Ascending aorta (tissue), 2 donors: ENCODE measurements at regions not wholly inside any gene's neighbourhood (a gene's known extent, or its start where the extent isn't known, plus 50 kb on each side); places are given as distances from the start of the nearest gene placed in this dataset.
A peak's percentile ranks its signal among the peaks of the same experiment; 100 is the strongest.

Experiments used
- DNase-seq, 2 donors: peaks; one replicate each; pipeline ENCODE4 v3.0.0-alpha.2; 2019; ENCODE audit warnings: low spot score in 2 of 2
- H3K27ac ChIP-seq, 2 donors: fragments of 200-600 bp; sonication (generic); one replicate each; pipeline ENCODE4 v1.5.1; 2016 to 2017; ENCODE audit warnings: mild to moderate bottlenecking in 1 of 2
- H3K27me3 ChIP-seq: fragments of 200-600 bp; sonication (generic); one replicate; pipeline ENCODE4 v1.5.1; 2017
- H3K36me3 ChIP-seq, 2 donors: fragments of 200-600 bp; sonication (generic); one replicate each; pipeline ENCODE4 v1.5.1; 2016
- H3K4me1 ChIP-seq, 2 donors: fragments of 200-600 bp; sonication (generic); one replicate each; pipeline ENCODE4 v1.5.1; 2016 to 2017; ENCODE audit warnings: mild to moderate bottlenecking in 1 of 2
- H3K4me3 ChIP-seq, 2 donors: fragments of 200-600 bp; sonication (generic); one replicate each; pipeline ENCODE4 v1.5.1; 2016 to 2017; ENCODE audit warnings: mild to moderate bottlenecking in 1 of 2
- H3K9me3 ChIP-seq, 2 donors: fragments of 200-600 bp; sonication (generic); one replicate each; pipeline ENCODE4 v1.5.1; 2016
- intact Hi-C: fragments of 100-400 bp; cut with DNase I; formaldehyde crosslinking; loops from one replicate; pipeline ENCODE4 v1.15.1; 2023
- TF ChIP-seq, protein P1 (sequence below), 3 experiments: fragments of 200-600 bp in 2 of 3; fragments of 450-650 bp in 1 of 3; sonication (generic) in 2 of 3; IDR thresholded peaks; one replicate each; pipeline ENCODE4 v1.5.1; 2016 to 2019; ENCODE audit warnings: antibody characterized with exemption in 3 of 3, mild to moderate bottlenecking in 1 of 3, moderate library complexity in 1 of 3

GRCh38 chr4:13891544-13891939, 264.0 kb upstream of the BOD1L1 start:
- no peaks in the 10 kb centered on the region for H3K27me3 ChIP-seq
- H3K27ac ChIP-seq: no peak overlapping the region
- no peak for DNase-seq
- TF ChIP-seq, protein P1, sequence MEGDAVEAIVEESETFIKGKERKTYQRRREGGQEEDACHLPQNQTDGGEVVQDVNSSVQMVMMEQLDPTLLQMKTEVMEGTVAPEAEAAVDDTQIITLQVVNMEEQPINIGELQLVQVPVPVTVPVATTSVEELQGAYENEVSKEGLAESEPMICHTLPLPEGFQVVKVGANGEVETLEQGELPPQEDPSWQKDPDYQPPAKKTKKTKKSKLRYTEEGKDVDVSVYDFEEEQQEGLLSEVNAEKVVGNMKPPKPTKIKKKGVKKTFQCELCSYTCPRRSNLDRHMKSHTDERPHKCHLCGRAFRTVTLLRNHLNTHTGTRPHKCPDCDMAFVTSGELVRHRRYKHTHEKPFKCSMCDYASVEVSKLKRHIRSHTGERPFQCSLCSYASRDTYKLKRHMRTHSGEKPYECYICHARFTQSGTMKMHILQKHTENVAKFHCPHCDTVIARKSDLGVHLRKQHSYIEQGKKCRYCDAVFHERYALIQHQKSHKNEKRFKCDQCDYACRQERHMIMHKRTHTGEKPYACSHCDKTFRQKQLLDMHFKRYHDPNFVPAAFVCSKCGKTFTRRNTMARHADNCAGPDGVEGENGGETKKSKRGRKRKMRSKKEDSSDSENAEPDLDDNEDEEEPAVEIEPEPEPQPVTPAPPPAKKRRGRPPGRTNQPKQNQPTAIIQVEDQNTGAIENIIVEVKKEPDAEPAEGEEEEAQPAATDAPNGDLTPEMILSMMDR (IDR thresholded peaks at IDR 0.05): no peak
- no peaks in the 10 kb centered on the region for H3K9me3 ChIP-seq
- no peak overlapping the region for H3K4me3 ChIP-seq
- no peaks in the 10 kb centered on the region for H3K36me3 ChIP-seq
- intact Hi-C loops: no loop called here
- H3K4me1 ChIP-seq: peaks cover 0 to 3% of the 10 kb centered on the region in 2 donors

- Histone ChIP-seq H3K9me3 (no peaks in the 10 kb centered on the region), H3K4me1 (peaks cover 0 to 3% of the 10 kb centered on the region in 2 donors), H3K27ac (peak overlapping the region; percentile 8 to 56), H3K36me3 (no peaks in the 10 kb centered on the region), H3K4me3 (no peak overlapping the region), H3K27me3 (no peaks in the 10 kb centered on the region)
- TF ChIP-seq, protein P1 (IDR thresholded peaks at IDR 0.05): no peak
- no peak for DNase-seq
- intact Hi-C loops: no loop called here
Observed at GRCh38 chr4:13892739-13893105, 265.2 kb upstream of the BOD1L1 start.

- Histone ChIP-seq H3K27me3 (no peaks in the 10 kb centered on the region), H3K27ac (peak overlapping the region; percentile 8 to 56), H3K9me3 (no peaks in the 10 kb centered on the region), H3K36me3 (no peaks in the 10 kb centered on the region), H3K4me1 (peaks cover 0 to 3% of the 10 kb centered on the region in 2 donors), H3K4me3 (no peak overlapping the region)
- intact Hi-C loops: no loop called here
- TF ChIP-seq, protein P1 (IDR thresholded peaks at IDR 0.05): no peak
- DNase-seq: no peak
Observed at GRCh38 chr4:13893211-13893610, 265.7 kb upstream of the BOD1L1 start.

DNA sequence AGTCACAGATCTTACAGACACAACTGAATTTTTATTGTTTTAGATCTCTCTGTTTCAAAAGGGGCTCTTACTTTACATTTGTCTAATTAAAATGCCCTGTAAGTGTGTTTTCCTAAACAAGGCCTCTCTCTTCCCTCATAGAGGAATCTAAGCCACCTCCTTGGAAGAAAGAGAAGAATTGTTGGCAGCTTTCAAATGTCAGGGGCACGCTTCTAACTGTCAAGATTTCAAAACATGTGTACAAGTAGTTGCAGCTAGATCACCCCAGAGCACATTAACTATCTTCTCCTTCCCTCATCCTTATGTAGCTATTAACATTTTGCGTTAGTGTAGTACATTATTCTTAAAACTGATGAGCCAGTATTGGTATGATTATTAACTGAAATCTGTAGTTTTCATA, 266.5 kb upstream of the BOD1L1 start:
- no peak for DNase-seq
- no peaks in the 10 kb centered on the region for H3K27me3 ChIP-seq
- intact Hi-C loops: no loop called here
- no peaks in the 10 kb centered on the region for H3K4me1 ChIP-seq
- TF ChIP-seq, protein P1 (IDR thresholded peaks at IDR 0.05): no peak
- no peaks in the 10 kb centered on the region for H3K9me3 ChIP-seq
- no peak overlapping the region for H3K4me3 ChIP-seq
- H3K36me3 ChIP-seq: no peaks in the 10 kb centered on the region
- H3K27ac ChIP-seq: no peak overlapping the region

DNA sequence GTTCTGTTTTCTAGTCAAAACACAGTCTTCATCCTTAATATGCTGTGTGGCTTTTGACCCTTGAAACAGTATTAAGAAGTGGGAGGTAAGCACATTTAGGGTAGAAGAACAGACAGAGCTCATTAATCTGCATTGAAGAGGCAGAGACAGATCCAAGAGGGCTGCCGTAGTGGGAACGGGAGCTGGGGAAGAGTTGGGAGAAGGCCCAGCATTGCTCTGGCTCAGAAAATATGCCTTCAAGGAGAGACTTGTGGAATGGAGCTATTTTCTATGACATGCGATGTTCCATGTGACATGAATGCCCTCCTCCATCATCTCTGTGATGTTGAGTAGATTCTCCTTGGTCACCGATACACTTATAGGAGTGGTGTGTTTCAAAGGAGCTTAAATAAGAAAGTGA, 273.3 kb upstream of the BOD1L1 start:
- DNase-seq: no peak
- H3K27me3 ChIP-seq: no peaks in the 10 kb centered on the region
- no peaks in the 10 kb centered on the region for H3K9me3 ChIP-seq
- TF ChIP-seq, protein P1 (IDR thresholded peaks at IDR 0.05): no peak
- H3K4me3 ChIP-seq: no peak overlapping the region
- intact Hi-C loops: no loop called here
- H3K27ac ChIP-seq: no peak overlapping the region
- no peaks in the 10 kb centered on the region for H3K4me1 ChIP-seq
- H3K36me3 ChIP-seq: no peaks in the 10 kb centered on the region

DNA sequence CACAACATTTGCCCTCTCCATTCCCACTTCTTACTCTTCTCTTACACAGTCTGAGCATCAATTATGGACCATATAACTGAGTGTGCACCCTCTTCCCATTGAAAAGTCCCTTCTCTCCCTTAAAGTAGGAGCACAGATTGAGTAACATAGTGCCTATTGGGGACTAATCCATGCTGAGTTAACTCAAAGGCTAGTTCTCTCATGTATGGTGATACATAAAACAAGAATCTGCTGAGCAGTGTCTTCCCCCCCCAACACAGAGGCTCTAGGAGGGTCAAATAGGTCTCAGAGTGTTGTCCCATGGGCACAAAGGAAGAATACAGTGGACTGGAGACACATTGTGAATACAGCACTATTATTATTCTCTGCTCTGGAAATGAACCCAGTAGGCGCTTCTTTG, 274.6 kb upstream of the BOD1L1 start:
- TF ChIP-seq, protein P1 (IDR thresholded peaks at IDR 0.05): no peak
- intact Hi-C loops: no loop called here
- no peak for DNase-seq
- Histone ChIP-seq H3K4me3 (no peak overlapping the region), H3K27me3 (no peaks in the 10 kb centered on the region), H3K36me3 (no peaks in the 10 kb centered on the region), H3K9me3 (no peaks in the 10 kb centered on the region), H3K4me1 (no peaks in the 10 kb centered on the region), H3K27ac (no peak overlapping the region)
